ENCODE measurements at regions not wholly inside any gene's neighbourhood (a gene's known extent, or its start where the extent isn't known, plus 50 kb on each side); places are given as distances from the start of the nearest gene placed in this dataset.

GRCh38 chr9:129273136-129273895 lies 95.3 kb upstream of the IER5L start:
- no peak for TF ChIP-seq CTCF (IDR thresholded peaks at IDR 0.05)
- TF ChIP-seq ZFX (IDR thresholded peaks at IDR 0.05; ENCODE audit: borderline replicate concordance), result no peak

Measured in 22Rv1 (cell line).